GM23248 (cell line): ENCODE measurements at regions not wholly inside any gene's neighbourhood (a gene's known extent, or its start where the extent isn't known, plus 50 kb on each side); places are given as distances from the start of the nearest gene placed in this dataset.

ENCODE experiments used
- DNase-seq: peaks from one replicate; pipeline ENCODE4 v3.0.0-alpha.2; 2015
- H2AFZ ChIP-seq: fragments of 200-600 bp; sonication (generic); 2 replicates; pipeline ENCODE4 v1.6.1; 2016; ENCODE audit warnings: antibody characterized with exemption
- H3F3A ChIP-seq: fragments of 200-600 bp; sonication (generic); 2 replicates; pipeline ENCODE4 v1.6.1; 2016; ENCODE audit warnings: mild to moderate bottlenecking, antibody characterized with exemption, mixed run types; ENCODE audit not compliant: insufficient read depth
- H3K27ac ChIP-seq: fragments of 200-600 bp; sonication (generic); 2 replicates; pipeline ENCODE4 v1.5.1; 2016; ENCODE audit warnings: mild to moderate bottlenecking
- H3K27me3 ChIP-seq: fragments of 200-600 bp; sonication (generic); replicated peaks from 2 replicates; pipeline ENCODE4 v1.6.1; 2016; ENCODE audit warnings: mild to moderate bottlenecking; ENCODE audit not compliant: insufficient read depth
- H3K36me3 ChIP-seq: fragments of 200-600 bp; sonication (generic); 2 replicates; pipeline ENCODE4 v1.6.1; 2016; ENCODE audit warnings: low read depth, mild to moderate bottlenecking
- H3K4me1 ChIP-seq: fragments of 200-600 bp; sonication (generic); 2 replicates; pipeline ENCODE4 v1.6.1; 2016; ENCODE audit warnings: mild to moderate bottlenecking; ENCODE audit not compliant: insufficient read depth
- H3K4me2 ChIP-seq: fragments of 200-600 bp; sonication (generic); one replicate; pipeline ENCODE4 v1.6.1; 2016; ENCODE audit warnings: mild to moderate bottlenecking; ENCODE audit not compliant: unreplicated experiment
- H3K4me3 ChIP-seq: fragments of 200-600 bp; sonication (generic); 2 replicates; pipeline ENCODE4 v1.5.1; 2016; ENCODE audit warnings: mild to moderate bottlenecking
- H3K79me2 ChIP-seq: fragments of 200-600 bp; sonication (generic); 2 replicates; pipeline ENCODE4 v1.6.1; 2016; ENCODE audit warnings: mild to moderate bottlenecking; ENCODE audit not compliant: insufficient read depth
- H3K9ac ChIP-seq: fragments of 200-600 bp; sonication (generic); 2 replicates; pipeline ENCODE4 v1.6.1; 2016; ENCODE audit warnings: mild to moderate bottlenecking
- H3K9me2 ChIP-seq: fragments of 200-600 bp; sonication (generic); 2 replicates; pipeline ENCODE4 v1.6.1; 2016; ENCODE audit warnings: mixed run types, mild to moderate bottlenecking, moderate library complexity; ENCODE audit not compliant: insufficient read depth
- H3K9me3 ChIP-seq: fragments of 200-600 bp; sonication (generic); one replicate; pipeline ENCODE4 v1.6.1; 2017; ENCODE audit warnings: low read depth
- H4K20me1 ChIP-seq: fragments of 200-600 bp; sonication (generic); 2 replicates; pipeline ENCODE4 v1.6.0; 2016; ENCODE audit not compliant: insufficient read depth
- EZH2 ChIP-seq: fragments of 200-600 bp; sonication (generic); IDR thresholded peaks from 2 replicates; pipeline ENCODE4 v1.6.1; 2018; ENCODE audit warnings: antibody characterized with exemption, mild to moderate bottlenecking; ENCODE audit not compliant: insufficient read depth, poor library complexity, severe bottlenecking
- EZH2phosphoT487 ChIP-seq: fragments of 200-600 bp; sonication (generic); IDR thresholded peaks from 2 replicates; pipeline ENCODE4 v1.6.1; 2018; ENCODE audit warnings: antibody characterized with exemption, moderate library complexity, mild to moderate bottlenecking, low read depth; ENCODE audit not compliant: insufficient read depth
- WGBS, 2 experiments: methylation state at CpG; one replicate each; pipeline ENCODE4 v1.1.6; 2015 to 2017; ENCODE audit warnings: low lambda C conversion rate in 2 of 2, low coverage in 1 of 2; ENCODE audit errors: missing lambda C conversion rate in 2 of 2; 5-methylcytosine and 5-hydroxymethylcytosine counted together
- in situ Hi-C: fragments of 300-500 bp; cut with MboI; formaldehyde crosslinking; loops from 2 replicates; pipeline ENCODE4 v1.15.0; 2020

DNA sequence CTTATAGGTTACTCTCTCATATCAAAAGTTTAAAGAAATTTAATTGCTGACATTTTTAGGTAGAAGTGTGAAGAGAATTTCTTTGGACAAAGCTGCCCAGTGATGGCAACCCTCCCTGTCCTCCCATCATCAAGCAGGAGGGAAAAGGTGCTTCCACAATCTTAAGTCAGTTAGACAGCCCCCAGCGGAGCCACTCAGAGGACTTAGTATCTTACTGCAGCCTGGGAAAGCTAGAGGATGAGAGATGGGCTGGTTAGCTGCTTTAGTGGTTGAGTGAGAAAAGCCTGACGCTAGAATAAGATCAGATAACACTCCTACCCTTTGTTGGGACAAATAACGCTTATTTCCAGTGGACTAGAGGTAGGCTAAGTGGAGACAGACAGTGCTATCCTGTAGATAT, 227.1 kb downstream of the RFPL4B start:
- H3K4me2 ChIP-seq = no peak overlapping the region
- in situ Hi-C loops = no loop called here
- WGBS, 2 experiments = 89% methylated on average over 3 of the region's 3 CpGs

DNA sequence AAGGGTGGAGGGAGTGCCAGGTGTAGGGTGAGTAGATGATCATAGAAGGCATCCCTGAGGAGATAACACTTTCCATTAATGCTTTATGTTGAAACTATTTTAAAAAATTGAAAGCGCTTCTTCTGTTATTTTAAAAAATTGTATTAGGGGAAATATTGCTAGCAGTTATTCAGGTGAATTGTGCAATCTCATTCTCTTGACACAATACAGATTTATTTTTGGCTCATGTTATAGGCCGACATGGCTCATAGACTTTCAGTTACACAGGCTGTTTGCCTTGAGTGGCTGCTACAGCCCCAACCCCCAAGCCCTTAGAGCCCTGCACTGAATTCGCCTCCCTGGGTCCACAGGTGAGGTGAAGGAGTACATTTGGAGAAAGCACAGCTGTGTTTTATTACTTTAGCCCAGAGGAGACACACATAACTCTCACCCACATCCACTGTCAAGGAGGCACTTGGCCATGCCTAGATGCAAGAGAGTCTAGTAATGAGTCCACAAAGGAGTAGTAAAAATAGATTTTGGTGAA, 228.2 kb downstream of the RFPL4B start:
- Histone ChIP-seq H3K4me2 (no peak overlapping the region), H3F3A (peaks cover 18% of the 10 kb centered on the region), H3K79me2 (no peaks in the 10 kb centered on the region), H3K27me3 (no peaks in the 10 kb centered on the region), H3K9me3 (no peaks in the 10 kb centered on the region), H3K27ac (no peak overlapping the region), H3K9ac (no peak overlapping the region), H4K20me1 (no peaks in the 10 kb centered on the region), H3K4me1 (peaks cover 19% of the 10 kb centered on the region), H3K36me3 (no peaks in the 10 kb centered on the region), H3K9me2 (no peaks in the 10 kb centered on the region), H3K4me3 (no peak overlapping the region), H2AFZ (no peak overlapping the region)
- DNase-seq = no peak
- no peak for TF ChIP-seq EZH2
- TF ChIP-seq EZH2phosphoT487 = no peak
- 82 to 83% methylated on average over 3 of the region's 3 CpGs for WGBS, 2 experiments
- in situ Hi-C loops = no loop called here

More for the DNA sequence above, 227.1 kb downstream of the RFPL4B start:
- Histone ChIP-seq H4K20me1 (no peaks in the 10 kb centered on the region), H3K36me3 (no peaks in the 10 kb centered on the region), H3K79me2 (no peaks in the 10 kb centered on the region), H3K27ac (no peak overlapping the region), H3K27me3 (no peaks in the 10 kb centered on the region), H3K9me3 (no peaks in the 10 kb centered on the region), H3K9ac (no peak overlapping the region), H2AFZ (no peak overlapping the region), H3K4me1 (peaks cover 19% of the 10 kb centered on the region), H3K9me2 (no peaks in the 10 kb centered on the region), H3K4me3 (no peak overlapping the region), H3F3A (peaks cover 19% of the 10 kb centered on the region)
- TF ChIP-seq EZH2phosphoT487 (no peak), EZH2 (no peak)
- DNase-seq = no peak

DNA sequence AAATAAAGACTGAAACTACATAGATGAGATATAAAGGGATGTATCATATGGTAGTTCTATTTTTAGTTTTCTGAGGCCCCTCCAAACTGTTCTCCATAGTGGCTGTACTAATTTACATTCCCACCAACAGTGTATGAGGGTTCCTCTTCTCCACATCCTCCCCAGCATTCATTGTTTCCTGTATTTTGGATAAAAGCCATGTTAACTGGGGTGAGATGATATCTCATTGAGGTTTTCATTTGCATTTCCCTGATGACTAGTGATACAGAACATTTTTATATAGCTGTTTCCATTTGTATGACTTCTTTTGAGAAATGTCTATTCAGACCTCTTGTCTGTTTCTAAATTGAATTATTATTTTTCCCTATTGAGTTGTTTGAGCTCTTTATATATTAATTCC, 229.3 kb downstream of the RFPL4B start:
- Histone ChIP-seq H3K79me2 (no peaks in the 10 kb centered on the region), H2AFZ (no peak overlapping the region), H3K27ac (no peak overlapping the region), H3K9ac (no peak overlapping the region), H3K9me2 (no peaks in the 10 kb centered on the region), H3K4me2 (no peak overlapping the region), H3K36me3 (no peaks in the 10 kb centered on the region), H3K4me1 (peaks cover 13% of the 10 kb centered on the region), H4K20me1 (no peaks in the 10 kb centered on the region), H3K9me3 (no peaks in the 10 kb centered on the region), H3F3A (peaks cover 9% of the 10 kb centered on the region), H3K4me3 (no peak overlapping the region), H3K27me3 (no peaks in the 10 kb centered on the region)
- TF ChIP-seq EZH2phosphoT487 = no peak
- DNase-seq = no peak
- in situ Hi-C loops = no loop called here

DNA sequence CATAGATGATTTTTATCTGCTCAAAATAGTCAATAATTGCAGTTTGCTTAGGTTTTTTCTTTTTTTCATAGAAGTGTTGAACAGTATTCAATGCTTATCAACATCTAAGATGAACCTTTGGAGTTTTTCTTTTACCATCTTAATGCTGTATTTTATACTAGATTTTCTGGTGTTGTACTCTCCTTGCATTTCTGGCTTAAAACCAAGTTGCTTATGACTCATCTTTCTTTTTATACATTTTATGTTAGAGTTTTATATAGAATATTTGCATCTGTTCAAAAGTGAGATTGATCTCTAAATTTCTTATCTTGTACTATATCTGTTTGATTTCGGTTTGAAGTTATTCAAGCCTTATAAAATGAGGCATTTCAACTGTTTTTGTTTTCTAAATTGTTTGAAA, 232.5 kb downstream of the RFPL4B start:
- Histone ChIP-seq H3K27ac (no peak overlapping the region), H2AFZ (no peak overlapping the region), H3K36me3 (no peaks in the 10 kb centered on the region), H3K4me1 (0 out of 2 replicates have a peak, but pooled peaks cover 3% of the 10 kb centered on the region), H4K20me1 (no peaks in the 10 kb centered on the region), H3K79me2 (no peaks in the 10 kb centered on the region), H3K27me3 (no peaks in the 10 kb centered on the region), H3F3A (no peaks in the 10 kb centered on the region), H3K4me2 (no peak overlapping the region), H3K9me2 (no peaks in the 10 kb centered on the region), H3K9ac (no peak overlapping the region), H3K9me3 (no peaks in the 10 kb centered on the region), H3K4me3 (no peak overlapping the region)
- in situ Hi-C loops = no loop called here
- DNase-seq = no peak
- WGBS, 2 experiments = 84 to 97% methylated on average over 1 of the region's 1 CpG
- TF ChIP-seq EZH2 = no peak
- no peak for TF ChIP-seq EZH2phosphoT487

DNA sequence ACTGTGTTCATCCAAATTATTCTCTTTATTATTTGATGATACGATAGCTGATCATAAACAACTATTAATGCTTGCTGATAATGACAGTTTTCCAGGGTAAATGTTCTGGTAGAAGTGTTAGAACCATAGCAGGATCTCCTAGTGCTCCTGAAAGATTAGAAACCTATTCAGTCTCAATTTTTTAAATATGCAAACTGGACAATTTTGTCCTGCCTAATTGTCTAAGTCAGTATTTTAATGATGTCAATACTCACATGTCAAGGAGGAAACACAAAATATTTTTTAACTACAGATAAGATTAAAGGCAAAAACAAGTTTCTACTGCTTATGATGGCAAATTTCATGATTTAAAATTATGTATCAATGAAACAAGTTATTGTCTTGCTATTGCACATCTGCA, 233.9 kb downstream of the RFPL4B start:
- no peak overlapping the region for H3K9ac ChIP-seq
- 0 out of 2 replicates have a peak, but pooled peaks cover 3% of the 10 kb centered on the region for H3K4me1 ChIP-seq
- TF ChIP-seq EZH2phosphoT487 = no peak
- TF ChIP-seq EZH2 = no peak
- no peak overlapping the region for H3K4me2 ChIP-seq
- 86 to 94% methylated on average over 1 of the region's 1 CpG for WGBS, 2 experiments
- no peaks in the 10 kb centered on the region for H3F3A ChIP-seq
- H3K9me3 ChIP-seq = no peaks in the 10 kb centered on the region
- H2AFZ ChIP-seq = no peak overlapping the region
- H3K79me2 ChIP-seq = no peaks in the 10 kb centered on the region
- H3K27ac ChIP-seq = no peak overlapping the region
- no peaks in the 10 kb centered on the region for H4K20me1 ChIP-seq
- H3K9me2 ChIP-seq = no peaks in the 10 kb centered on the region
- H3K4me3 ChIP-seq = no peak overlapping the region
- no peaks in the 10 kb centered on the region for H3K27me3 ChIP-seq
- DNase-seq = no peak
- no peaks in the 10 kb centered on the region for H3K36me3 ChIP-seq
- in situ Hi-C loops = no loop called here
